Suppressor macrophage treated with lipopolysaccharide for 1 hour (primary cell): ENCODE measurements at regions not wholly inside any gene's neighbourhood (a gene's known extent, or its start where the extent isn't known, plus 50 kb on each side); places are given as distances from the start of the nearest gene placed in this dataset.
"Not testable (repeated sequence)": the region's sequence is repeated elsewhere in the genome, so short reads cannot be mapped to it uniquely, and the experiment has no call there.

Experiments
- DNase-seq, 3 donors: peaks; one replicate each; pipeline ENCODE4 v3.0.0-alpha.2; 2020 to 2022

DNA sequence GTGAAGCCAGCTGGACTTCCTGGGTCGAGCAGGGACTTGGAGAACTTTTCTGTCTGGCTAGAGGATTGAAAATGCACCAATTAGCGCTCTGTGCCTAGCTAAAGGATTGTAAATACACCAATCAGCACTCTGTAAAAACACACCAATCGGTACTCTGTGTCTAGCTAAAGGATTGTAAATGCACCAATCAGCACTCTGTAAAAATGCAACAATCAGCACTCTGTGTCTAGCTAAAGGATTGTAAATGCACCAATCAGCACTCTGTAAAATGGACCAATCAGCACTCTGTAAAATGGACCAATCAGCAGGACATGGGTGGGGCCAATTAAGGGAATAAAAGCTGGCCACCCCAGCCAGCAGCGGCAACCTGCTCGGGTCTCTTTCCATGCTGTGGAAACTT is 97.3 kb upstream of the GALNT15 start:
- not testable (repeated sequence) for DNase-seq

- DNase-seq = not testable (repeated sequence)
Measured at GRCh38 chr3:16077681-16078080, 96.8 kb upstream of the GALNT15 start.

GRCh38 chr3:16079519-16079918 is 95.0 kb upstream of the GALNT15 start:
- DNase-seq = no peak

GRCh38 chr3:16081661-16082060 is 92.8 kb upstream of the GALNT15 start:
- DNase-seq = no peak

GRCh38 chr3:16084887-16085286 is 89.6 kb upstream of the GALNT15 start:
- no peak for DNase-seq

DNA sequence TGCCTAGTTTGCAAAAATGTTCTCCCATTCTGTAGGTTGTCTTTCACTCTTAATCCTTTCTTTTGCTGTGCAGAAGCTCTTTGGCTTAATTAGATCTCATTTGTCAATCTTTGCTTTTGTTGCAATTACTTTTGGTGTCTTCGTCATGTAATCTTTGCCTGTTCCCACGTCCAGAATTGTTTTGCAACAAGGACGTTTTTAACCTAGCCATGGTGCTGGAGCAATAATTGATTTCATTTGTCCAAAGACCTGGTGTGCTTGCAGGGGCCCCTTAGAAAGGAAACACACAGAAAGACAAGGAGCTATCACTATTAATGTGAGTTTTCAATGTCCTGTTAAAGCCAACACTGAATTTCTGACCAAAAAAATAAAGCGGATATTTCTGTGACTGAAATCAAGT is 89.1 kb upstream of the GALNT15 start:
- no peak for DNase-seq

DNA sequence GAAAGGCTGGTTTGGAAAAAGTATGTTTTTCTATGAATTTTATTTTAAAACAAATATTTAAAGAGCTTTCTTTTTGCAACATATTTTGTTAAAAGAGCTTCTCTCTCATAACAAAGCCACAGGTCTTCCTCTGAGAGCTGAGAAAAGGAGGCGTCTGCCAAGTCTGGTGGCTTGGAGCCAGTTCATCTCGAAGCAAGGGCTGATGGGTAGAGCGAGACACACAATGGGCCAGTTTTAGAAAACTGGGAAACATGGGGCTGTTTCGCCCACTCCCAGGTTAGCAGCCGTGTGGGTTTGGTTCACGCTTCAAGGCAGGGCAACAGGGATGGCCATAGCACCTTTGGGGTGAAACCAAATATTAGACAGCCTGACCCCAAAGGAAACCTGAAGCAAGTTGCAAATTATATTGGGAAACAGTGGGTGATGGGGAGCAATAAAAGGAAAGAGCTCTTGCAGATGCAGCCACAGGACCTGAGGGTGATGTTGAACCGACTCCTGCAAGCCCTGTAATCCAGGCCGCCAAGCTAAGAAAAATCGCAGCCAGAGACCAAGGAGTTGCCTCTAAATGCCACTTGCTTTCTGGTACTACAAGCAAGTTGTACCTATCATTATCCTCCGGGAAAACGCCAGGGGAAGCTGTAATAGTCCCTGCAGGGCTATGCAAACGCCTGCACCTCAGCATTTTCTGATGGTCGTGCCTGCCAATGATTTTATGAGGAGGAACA is 88.4 kb upstream of the GALNT15 start:
- DNase-seq = no peak

GRCh38 chr3:16086690-16087089 is 87.8 kb upstream of the GALNT15 start:
- no peak for DNase-seq

- DNase-seq = no peak
Measured at GRCh38 chr3:16088496-16088895, 86.0 kb upstream of the GALNT15 start.

- DNase-seq = no peak
Measured at GRCh38 chr3:16089521-16089920, 85.0 kb upstream of the GALNT15 start.

DNA sequence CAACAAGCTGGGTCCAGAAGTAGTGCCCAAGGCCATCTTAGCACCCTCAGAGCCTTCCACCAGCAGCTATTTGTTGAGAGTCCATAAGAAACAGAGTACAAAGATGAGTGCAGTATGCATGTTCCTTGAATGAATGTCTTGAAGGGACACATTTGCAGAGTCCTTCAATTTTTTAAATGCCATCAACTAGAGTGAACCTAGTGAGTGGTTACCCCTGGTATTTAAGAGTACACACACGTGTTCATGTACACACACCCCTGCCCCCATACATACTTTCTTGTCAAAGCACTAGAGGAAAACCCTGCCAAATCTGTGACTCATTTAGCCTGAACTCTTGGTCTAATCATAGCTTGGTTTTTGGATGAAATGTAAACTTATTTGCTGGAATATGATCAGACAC is 84.5 kb upstream of the GALNT15 start:
- DNase-seq = no peak

DNA sequence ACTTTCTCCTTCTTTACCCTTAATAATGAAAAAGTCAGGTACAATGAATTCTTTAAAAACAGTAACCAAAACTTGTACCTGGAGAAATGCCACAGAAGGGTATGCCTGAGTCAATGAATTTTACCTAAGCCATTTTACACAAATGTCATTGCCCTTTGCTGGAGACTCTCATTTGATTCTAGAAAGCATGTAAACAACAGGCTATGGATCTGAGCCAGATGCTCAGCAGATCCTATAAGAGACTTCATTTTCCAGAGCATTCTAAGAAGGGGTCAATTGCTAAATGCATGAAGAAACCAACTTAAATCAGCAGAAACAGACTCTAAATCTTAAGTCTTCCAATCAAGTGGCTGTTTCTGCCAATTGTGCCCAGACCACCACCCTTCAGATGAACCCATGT is 83.8 kb upstream of the GALNT15 start:
- no peak for DNase-seq

DNA sequence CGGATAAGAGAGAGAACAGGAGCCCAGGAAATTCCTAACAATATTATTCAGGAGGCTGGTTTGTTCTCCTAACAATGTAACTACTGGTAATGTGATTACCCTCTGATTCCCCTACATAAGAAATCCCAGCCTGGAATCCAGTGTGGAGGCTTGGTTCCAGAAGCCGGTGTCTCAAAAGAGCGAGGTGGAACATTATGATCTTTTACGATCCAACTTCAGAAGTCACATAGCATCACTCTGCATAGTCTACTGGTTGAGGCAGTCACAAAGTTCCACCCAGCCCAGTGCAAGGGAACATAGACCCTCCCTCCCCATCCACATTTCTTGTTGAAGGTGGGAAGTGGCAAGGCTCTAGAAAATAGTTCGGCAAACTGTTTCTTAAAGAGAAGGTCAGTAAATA is 81.6 kb upstream of the GALNT15 start:
- DNase-seq = no peak

GRCh38 chr3:16101295-16102186 is 72.9 kb upstream of the GALNT15 start:
- DNase-seq = no peak

- no peak for DNase-seq
Measured at GRCh38 chr3:16102187-16102561, 72.3 kb upstream of the GALNT15 start.

DNA sequence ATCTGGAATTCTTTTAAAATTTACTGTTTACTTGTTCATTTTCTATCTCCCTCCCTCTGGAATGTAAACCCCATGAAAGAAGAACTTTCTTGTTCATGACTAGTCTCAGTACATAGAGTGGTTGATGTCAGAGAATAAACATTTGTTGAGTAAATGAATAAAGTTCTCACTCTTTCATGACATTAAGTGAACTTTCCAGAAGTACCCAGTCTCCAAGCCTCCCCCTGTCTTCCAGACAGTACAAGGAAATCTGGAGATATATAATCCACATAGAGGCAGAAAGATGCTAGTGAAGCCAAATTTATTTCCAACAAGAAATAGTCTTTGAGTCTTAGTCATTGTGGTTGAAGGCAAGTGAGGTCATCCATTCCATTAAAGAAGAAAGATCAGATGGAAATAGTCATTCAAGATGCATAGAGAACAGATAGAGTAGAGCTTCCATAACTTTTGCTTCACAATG is 71.5 kb upstream of the GALNT15 start:
- no peak for DNase-seq

DNA sequence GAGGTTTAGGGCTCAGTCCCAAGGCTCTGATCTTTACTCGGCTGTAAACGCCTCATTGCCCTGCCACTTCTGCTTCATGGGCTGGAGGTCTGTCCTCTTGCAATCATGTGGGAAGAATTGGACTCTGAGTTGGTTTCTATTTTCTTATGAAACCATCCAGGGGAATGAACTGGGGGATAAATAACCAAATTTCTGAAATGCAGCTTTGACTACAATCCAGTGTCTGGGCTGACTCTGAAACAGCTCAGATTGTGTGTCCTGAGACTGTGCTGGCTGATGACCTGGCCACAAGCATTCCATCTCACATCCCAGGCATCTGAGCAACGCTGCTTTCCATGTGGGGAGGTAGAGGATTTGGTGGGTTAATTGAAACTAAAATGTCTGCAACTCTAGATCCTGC is 71.0 kb upstream of the GALNT15 start:
- DNase-seq = no peak

- DNase-seq = no peak
Measured at GRCh38 chr3:16104156-16104555, 70.3 kb upstream of the GALNT15 start.

DNA sequence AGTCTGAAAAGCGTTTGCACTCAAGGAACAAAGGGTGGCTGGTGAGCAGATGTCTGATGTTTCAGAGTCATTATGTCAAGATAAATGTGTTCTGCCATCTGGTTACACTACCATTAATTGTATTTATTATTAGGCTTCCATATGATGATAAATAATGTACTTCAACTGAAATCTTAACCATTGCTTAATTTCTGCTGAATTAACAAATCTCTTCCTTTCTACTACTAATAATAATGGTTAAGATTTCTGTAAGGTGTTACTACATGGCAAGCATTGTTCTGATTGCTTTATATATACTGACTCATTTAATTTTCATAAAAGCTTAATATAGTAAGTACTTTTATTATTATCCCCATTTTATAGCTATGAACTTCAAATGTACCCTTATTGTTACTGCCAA is 68.4 kb upstream of the GALNT15 start:
- no peak for DNase-seq

- no peak for DNase-seq
Measured at GRCh38 chr3:16108424-16108823, 66.1 kb upstream of the GALNT15 start.

DNA sequence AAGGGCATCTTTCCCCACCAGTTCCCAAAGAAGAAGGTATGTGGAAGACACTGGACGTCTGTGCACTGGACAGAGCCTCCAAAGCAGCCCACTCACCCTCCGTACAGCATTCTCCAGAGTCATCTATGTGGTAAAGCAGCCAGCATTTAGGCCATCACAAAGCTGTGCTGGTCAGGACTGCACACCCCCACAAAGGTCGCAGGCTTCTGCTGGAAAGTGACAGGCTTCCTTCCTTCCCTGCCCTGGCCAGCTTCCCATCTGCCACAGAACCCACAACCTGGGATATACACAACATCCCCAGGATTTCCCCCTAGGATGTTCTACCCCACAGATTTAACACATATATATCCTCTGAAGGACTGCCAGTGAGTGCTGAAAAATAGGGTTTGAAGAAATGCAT is 64.6 kb upstream of the GALNT15 start:
- no peak for DNase-seq

GRCh38 chr3:16112910-16113504 is 61.5 kb upstream of the GALNT15 start:
- DNase-seq = no peak

GRCh38 chr3:16113704-16114103 is 60.8 kb upstream of the GALNT15 start:
- DNase-seq = no peak

GRCh38 chr3:16114429-16114828 is 60.1 kb upstream of the GALNT15 start:
- DNase-seq = no peak
